HG03064 (cell line): ENCODE measurements at regions not wholly inside any gene's neighbourhood (a gene's known extent, or its start where the extent isn't known, plus 50 kb on each side); places are given as distances from the start of the nearest gene placed in this dataset.
"Not testable (repeated sequence)": the region's sequence is repeated elsewhere in the genome, so short reads cannot be mapped to it uniquely, and the experiment has no call there.

ENCODE experiments used
- ATAC-seq: cut with Tn5 transposase; IDR thresholded peaks from one replicate; pipeline ENCODE4 v1.9.1; 2021; ENCODE audit warnings: low read depth; ENCODE audit not compliant: unreplicated experiment

GRCh38 chr9:28064241-28064815 lies 491.0 kb upstream of the C9orf72 start:
- no peak for ATAC-seq

GRCh38 chr9:28073270-28073669 lies 500.0 kb upstream of the C9orf72 start:
- ATAC-seq = no peak

- ATAC-seq = no peak
These were observed 506.4 kb upstream of the C9orf72 start for GRCh38 chr9:28079677-28080076.

- ATAC-seq = no peak
These were observed 509.4 kb upstream of the C9orf72 start for GRCh38 chr9:28082671-28083070.

GRCh38 chr9:28086881-28087280 lies 513.6 kb upstream of the C9orf72 start:
- no peak for ATAC-seq

- no peak for ATAC-seq
These were observed 520.0 kb upstream of the C9orf72 start for GRCh38 chr9:28092981-28093936.

DNA sequence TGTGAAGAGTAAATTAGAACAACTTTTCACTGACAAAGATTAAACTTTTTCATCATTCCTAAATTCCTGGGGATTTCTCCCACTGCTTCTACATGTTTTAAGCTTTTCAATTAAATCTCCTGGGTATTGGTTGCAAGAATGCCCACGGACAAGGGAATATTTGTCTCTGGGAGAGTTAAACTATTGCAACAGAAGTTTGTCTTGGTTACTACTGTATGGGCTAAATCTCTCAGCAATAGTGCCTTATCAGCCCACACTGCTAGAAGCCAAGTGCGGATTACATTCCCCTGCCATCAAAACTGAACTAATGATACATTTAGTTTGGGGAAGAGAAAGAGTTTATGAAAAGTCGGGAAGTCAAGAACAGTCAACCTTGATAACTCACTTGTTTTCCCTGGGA lies 528.2 kb upstream of the C9orf72 start:
- no peak for ATAC-seq

DNA sequence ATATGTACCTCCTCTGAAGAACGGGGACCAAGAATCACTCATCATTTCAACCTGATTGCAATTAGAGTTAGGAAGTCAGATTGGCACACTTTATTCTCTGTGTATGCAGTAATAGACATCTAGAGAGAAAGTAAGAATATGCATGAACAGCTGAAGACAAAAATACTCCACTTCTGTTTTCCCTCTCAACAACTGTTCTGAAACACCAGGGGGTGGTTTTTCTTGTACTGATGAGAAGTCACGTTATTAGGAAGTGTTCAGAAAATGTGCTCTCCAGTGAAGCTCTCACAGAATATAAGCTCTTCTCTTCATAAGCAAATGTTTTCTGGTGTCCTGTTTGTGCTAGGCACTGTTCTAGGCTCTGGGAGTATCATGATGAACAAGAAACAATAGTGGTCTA lies 531.7 kb upstream of the C9orf72 start:
- no peak for ATAC-seq

DNA sequence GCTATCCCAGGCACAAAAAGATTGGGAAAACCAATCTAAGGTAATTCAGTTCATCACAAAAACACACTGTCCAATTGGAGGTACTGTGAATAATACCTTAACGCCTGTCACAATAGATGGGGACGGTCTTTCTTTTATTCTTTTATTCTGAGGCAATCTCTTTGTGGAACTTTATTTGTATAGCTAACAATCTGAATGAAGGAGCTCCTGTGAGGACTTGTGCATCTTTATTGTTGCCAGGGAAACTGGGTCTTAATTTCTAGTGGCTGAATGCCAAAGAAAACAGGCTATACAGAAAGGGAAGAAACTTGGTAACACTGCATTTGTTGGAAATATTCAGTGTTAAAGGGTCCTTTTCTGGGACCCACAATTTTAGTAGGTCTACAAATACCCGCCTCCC lies 546.9 kb upstream of the C9orf72 start:
- no peak for ATAC-seq

GRCh38 chr9:28120626-28121025 lies 547.3 kb upstream of the C9orf72 start:
- ATAC-seq = no peak

GRCh38 chr9:28121366-28121765 lies 548.1 kb upstream of the C9orf72 start:
- no peak for ATAC-seq

- ATAC-seq = no peak
These were observed 551.6 kb upstream of the C9orf72 start for GRCh38 chr9:28124917-28125316.

DNA sequence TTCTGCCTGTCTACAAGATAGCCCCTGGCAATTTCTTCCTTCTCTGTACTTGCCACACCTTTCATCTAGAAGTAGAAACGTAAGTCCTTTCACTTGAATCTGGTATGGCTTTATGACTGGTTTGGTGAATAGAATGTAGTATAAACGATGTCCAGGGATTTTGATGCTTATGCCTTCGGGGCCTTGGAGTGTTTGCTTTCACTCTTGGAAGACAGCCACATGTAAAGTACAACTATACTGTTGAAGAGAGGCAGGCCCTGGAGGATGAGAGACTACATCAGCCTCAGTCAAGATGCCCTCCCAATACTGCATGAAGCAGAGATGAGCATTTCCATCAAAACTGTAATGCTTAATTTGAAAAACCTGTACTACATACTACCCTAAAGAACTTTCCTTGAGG lies 553.8 kb upstream of the C9orf72 start:
- no peak for ATAC-seq

DNA sequence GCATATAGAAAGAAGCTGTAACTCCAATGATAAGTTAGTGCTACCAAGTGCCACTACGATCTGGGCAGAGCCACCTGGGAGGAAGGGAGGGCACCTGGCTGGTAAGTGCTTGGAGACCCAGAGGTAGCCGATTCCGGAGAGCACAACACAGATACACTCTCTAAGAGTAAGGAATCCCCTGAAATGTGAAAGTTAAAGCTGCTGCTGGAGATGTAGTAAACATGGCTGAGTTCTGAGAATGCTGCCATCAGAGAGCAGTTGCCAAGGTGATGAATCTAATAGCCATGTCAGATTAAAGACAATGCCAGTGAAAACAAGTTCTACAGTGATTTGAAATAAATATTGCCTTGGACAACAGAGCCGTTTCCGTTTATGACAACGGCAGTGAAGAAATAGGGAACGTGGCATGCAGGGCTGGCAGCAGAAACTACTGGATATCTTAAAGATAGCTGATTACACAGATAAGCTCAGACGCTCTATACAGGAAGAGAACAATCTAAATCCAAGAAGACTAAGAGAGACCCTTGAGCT lies 561.2 kb upstream of the C9orf72 start:
- ATAC-seq = no peak

GRCh38 chr9:28135549-28135948 lies 562.3 kb upstream of the C9orf72 start:
- ATAC-seq = no peak

GRCh38 chr9:28136113-28136512 lies 562.8 kb upstream of the C9orf72 start:
- ATAC-seq = no peak

DNA sequence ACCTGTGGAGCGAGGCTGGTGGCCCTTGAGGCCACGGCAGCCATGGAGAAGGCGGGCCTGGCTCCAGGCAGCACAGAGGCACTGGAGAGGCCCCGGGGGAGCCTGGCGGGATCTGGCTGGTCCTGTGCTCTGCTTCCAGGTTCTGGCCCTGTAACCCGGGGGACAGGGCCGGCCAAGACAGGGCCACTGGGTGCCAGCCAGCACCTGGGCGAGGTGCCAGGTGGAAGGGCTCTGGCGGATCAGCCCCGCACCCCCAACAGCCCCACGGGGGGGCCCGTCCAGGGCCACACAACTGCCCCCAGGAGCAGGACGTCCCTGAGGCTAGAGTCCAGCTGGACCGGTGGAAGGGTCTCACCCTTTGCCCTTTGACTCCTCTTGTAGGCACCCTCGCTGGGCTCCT lies 574.1 kb upstream of the C9orf72 start:
- not testable (repeated sequence) for ATAC-seq

DNA sequence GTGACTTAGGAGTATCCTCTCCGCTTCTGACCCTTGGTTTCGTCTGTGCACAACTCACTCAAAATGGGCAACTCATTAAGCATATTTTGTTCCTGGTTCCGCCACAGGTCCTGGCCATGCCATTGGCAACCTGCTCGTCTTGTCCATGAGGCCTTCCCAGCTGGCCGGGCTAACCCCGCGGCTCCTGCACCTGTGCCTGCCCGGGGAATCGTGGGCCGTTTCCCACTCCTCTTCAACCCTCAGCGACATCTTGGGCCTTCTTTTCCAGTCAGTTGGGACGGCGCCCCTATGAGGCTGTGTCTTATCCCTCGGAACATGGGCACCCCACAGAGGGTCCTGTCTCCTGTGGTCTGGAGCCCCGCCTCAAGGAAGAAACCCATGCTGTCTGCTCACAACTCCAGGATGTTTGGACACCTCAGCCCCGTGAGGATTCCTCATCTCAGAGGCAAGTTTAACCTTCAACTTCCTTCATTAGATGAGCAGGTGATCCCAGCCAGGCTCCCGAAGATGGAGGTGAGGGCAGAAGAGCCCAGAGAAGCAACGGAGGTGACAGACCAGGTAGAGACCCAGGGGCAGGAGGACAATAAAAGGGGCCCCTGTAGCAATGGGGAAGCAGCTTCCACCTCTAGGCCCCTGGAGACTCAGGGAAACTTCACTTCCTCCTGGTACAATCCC lies 574.8 kb upstream of the C9orf72 start:
- not testable (repeated sequence) for ATAC-seq

- ATAC-seq = not testable (repeated sequence)
These were observed 576.2 kb upstream of the C9orf72 start for GRCh38 chr9:28149361-28150050.

- no peak for ATAC-seq
These were observed 581.8 kb upstream of the C9orf72 start for GRCh38 chr9:28155067-28155466.

DNA sequence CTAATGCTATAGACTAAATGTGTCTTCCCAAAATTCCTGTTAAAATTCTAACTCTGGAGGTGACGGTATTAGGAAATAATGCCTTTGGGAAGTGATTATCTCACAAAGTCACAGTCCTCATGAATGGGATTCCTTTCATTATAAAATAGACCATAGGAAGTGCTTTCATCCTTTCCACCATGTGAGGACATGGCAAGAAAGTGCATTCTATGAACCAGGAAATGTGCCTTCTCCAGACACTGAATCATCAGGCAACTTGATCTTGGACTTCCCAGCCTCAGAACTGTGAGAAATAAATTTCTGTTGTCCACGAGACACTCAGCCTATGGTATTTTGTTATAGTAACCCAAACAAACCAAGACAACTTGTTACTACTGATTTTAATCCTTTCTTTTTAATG lies 582.4 kb upstream of the C9orf72 start:
- ATAC-seq = no peak
